Peyer's patch (tissue), 4 donors: ENCODE measurements at regions not wholly inside any gene's neighbourhood (a gene's known extent, or its start where the extent isn't known, plus 50 kb on each side); places are given as distances from the start of the nearest gene placed in this dataset.

Experiments
- DNase-seq, 3 donors: peaks; one replicate each; pipeline ENCODE4 v3.0.0-alpha.2; 2017 to 2019
- H3K27ac ChIP-seq, 4 donors: fragments of 200-600 bp; sonication (generic); one replicate each; pipeline ENCODE4 v1.5.1; 2016 to 2019
- H3K27me3 ChIP-seq, 2 donors: fragments of 200-600 bp; sonication (generic); one replicate each; pipeline ENCODE4 v1.5.1; 2019
- H3K36me3 ChIP-seq, 3 donors: fragments of 200-600 bp; sonication (generic); one replicate each; pipeline ENCODE4 v1.5.1; 2016 to 2019
- H3K4me1 ChIP-seq, 4 donors: fragments of 200-600 bp; sonication (generic); one replicate each; pipeline ENCODE4 v1.5.1; 2016 to 2019
- H3K4me3 ChIP-seq, 4 donors: fragments of 200-600 bp; sonication (generic); 1 replicate in 3 of 4; 2 replicates in 1 of 4; pipeline ENCODE4 v1.5.1; 2016 to 2019; ENCODE audit warnings: mild to moderate bottlenecking in 1 of 4
- H3K9me3 ChIP-seq, 4 donors: fragments of 200-600 bp; sonication (generic); one replicate each; pipeline ENCODE4 v1.5.1; 2016 to 2019; ENCODE audit warnings: mild to moderate bottlenecking in 1 of 4
- CTCF ChIP-seq, 6 experiments: fragments of 450-650 bp in 4 of 6; fragments of 200-600 bp in 2 of 6; sonication (generic) in 1 of 6; IDR thresholded peaks; one replicate each; pipeline ENCODE4 v1.5.1; 2017 to 2019; ENCODE audit warnings: antibody characterized with exemption in 6 of 6, mild to moderate bottlenecking in 3 of 6, moderate library complexity in 1 of 6
- POLR2A ChIP-seq, 2 donors: fragments of 450-650 bp; IDR thresholded peaks; one replicate each; pipeline ENCODE4 v1.5.1; 2017; ENCODE audit warnings: antibody characterized with exemption in 2 of 2, mild to moderate bottlenecking in 2 of 2, moderate library complexity in 2 of 2

- Histone ChIP-seq H3K9me3 (no peaks in the 10 kb centered on the region), H3K27ac (no peak overlapping the region), H3K27me3 (no peaks in the 10 kb centered on the region), H3K36me3 (no peaks in the 10 kb centered on the region), H3K4me3 (no peak overlapping the region), H3K4me1 (no peaks in the 10 kb centered on the region)
- no peak for DNase-seq
- TF ChIP-seq POLR2A (IDR thresholded peaks at IDR 0.05) (no peak), CTCF (IDR thresholded peaks at IDR 0.05) (no peak)
These were observed 127.1 kb downstream of the NSG2 start for GRCh38 chr5:174172566-174172965.

- H3K9me3 ChIP-seq = no peaks in the 10 kb centered on the region
- no peak overlapping the region for H3K27ac ChIP-seq
- H3K4me3 ChIP-seq = no peak overlapping the region
- TF ChIP-seq CTCF (IDR thresholded peaks at IDR 0.05) (no peak), POLR2A (IDR thresholded peaks at IDR 0.05) (no peak)
- no peak for DNase-seq
- H3K4me1 ChIP-seq = no peaks in the 10 kb centered on the region
- no peaks in the 10 kb centered on the region for H3K36me3 ChIP-seq
- H3K27me3 ChIP-seq = no peaks in the 10 kb centered on the region
These were observed 128.3 kb downstream of the NSG2 start for GRCh38 chr5:174173766-174174165.

GRCh38 chr5:174175716-174176268 is 130.3 kb downstream of the NSG2 start:
- Histone ChIP-seq H3K36me3 (no peaks in the 10 kb centered on the region), H3K9me3 (no peaks in the 10 kb centered on the region), H3K4me3 (no peak overlapping the region), H3K4me1 (no peaks in the 10 kb centered on the region), H3K27ac (no peak overlapping the region), H3K27me3 (no peaks in the 10 kb centered on the region)
- no peak for TF ChIP-seq POLR2A (IDR thresholded peaks at IDR 0.05)
- no peak for TF ChIP-seq CTCF (IDR thresholded peaks at IDR 0.05)
- DNase-seq = no peak

GRCh38 chr5:174176511-174176910 is 131.0 kb downstream of the NSG2 start:
- no peaks in the 10 kb centered on the region for H3K4me1 ChIP-seq
- H3K27ac ChIP-seq = no peak overlapping the region
- TF ChIP-seq CTCF (IDR thresholded peaks at IDR 0.05) (no peak), POLR2A (IDR thresholded peaks at IDR 0.05) (no peak)

GRCh38 chr5:174177531-174177930 is 132.0 kb downstream of the NSG2 start:
- no peak for DNase-seq
- Histone ChIP-seq H3K27ac (no peak overlapping the region), H3K4me1 (no peaks in the 10 kb centered on the region), H3K4me3 (no peak overlapping the region), H3K36me3 (no peaks in the 10 kb centered on the region), H3K27me3 (no peaks in the 10 kb centered on the region), H3K9me3 (no peaks in the 10 kb centered on the region)
- TF ChIP-seq POLR2A (IDR thresholded peaks at IDR 0.05) (no peak), CTCF (IDR thresholded peaks at IDR 0.05) (no peak)

More at GRCh38 chr5:174176511-174176910, 131.0 kb downstream of the NSG2 start:
- Histone ChIP-seq H3K9me3 (no peaks in the 10 kb centered on the region), H3K4me3 (no peak overlapping the region), H3K36me3 (no peaks in the 10 kb centered on the region), H3K27me3 (no peaks in the 10 kb centered on the region)
- no peak for DNase-seq
